ENCODE measurements at regions not wholly inside any gene's neighbourhood (a gene's known extent, or its start where the extent isn't known, plus 50 kb on each side); places are given as distances from the start of the nearest gene placed in this dataset.
A peak's percentile ranks its signal among the peaks of the same experiment; 100 is the strongest.

DNA sequence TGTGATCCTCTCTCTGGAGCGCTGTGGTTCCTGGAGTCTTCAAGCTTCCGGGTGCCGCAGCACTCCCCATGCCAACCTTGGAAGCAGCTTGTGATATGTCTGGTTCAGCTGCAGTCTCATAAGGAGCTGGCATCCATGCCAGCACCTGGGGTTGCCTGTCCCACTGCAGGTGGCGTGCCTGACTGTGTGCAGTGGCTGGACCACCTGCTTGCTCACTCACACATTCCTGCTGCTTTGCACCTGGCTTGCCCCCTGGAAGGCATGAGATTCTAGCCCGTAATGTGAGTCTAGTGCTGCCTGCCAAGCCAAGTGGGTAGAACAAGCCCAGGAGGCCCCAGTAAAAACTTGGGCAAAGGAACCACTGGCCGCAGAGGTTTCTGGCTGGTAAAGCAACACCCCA is 687.2 kb upstream of the AADAT start:
- DNase-seq (ENCODE audit: low spot score) (no peak), ATAC-seq (peak; percentile 17)
- intact Hi-C loops (cut with DNase I), result no loop called here

DNA sequence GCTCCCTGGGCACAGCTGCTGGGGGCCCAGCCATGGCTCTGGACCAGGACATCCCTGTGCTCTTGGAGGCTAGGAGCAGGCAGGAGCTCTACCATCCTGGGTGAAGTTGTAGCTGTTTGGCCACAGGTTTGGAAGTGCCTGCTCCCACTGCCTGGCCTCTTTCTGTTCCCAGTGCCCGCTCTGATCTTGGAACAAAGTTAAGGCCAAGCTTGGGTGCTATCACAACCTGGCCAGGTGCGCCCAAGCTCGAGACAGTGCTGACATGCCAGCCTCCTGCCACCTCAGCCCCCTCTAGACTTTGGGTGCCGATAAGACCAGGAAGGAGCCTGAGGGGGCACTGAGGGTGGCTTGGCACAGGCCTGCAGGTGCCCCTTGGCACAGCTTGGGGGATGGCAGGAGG is 686.1 kb upstream of the AADAT start:
- ATAC-seq (peak; percentile 15), DNase-seq (ENCODE audit: low spot score) (no peak)
- intact Hi-C loops (cut with DNase I), result no loop called here

DNA sequence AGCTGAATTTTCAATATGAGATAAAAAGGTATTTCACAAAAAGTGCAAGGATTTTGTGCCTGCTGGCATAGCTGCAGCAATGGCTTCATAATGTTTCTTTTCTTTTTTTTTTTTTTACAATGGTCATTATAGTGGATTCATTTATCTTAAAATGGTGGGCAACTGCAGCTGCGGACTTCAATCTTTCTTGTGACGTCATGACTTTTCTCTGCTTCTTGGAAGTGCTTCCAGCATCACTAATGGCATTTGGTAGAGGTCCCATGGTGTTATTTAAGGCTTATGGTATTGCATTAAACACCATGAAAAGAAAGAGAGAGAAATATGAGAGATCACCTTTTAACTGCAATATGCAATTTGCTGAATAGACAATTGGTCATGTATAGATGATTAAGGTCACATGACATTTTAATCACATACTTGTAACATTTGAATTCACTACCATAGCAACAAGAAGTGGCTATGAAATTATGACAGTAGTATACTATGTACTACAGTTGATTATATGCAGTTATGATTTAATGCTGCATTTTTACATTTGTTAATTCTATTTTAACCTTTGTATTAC is 684.0 kb upstream of the AADAT start:
- no peak for ATAC-seq
- DNase-seq (ENCODE audit: low spot score), result no peak
- intact Hi-C loops (cut with DNase I), result no loop called here

DNA sequence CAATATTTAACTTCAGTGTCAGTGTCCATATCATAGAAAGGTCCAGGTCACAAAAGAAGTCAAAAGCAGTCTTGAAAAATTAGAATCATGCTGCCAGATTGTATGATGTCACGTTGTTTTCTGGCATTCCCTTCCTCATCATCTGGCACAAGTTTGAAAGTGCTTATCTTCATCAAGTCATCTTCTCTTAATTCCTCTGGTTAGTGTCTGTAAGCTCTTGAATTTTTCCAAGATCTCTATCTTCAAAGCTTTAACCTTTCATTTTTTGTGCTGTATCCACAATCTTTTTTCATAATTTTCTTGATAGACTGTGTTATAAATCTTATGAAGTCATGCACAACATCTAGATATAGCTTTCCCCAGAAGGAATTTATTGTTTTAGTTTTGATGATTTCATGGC is 682.7 kb upstream of the AADAT start:
- no peak for ATAC-seq
- intact Hi-C loops (cut with DNase I), result no loop called here

DNA sequence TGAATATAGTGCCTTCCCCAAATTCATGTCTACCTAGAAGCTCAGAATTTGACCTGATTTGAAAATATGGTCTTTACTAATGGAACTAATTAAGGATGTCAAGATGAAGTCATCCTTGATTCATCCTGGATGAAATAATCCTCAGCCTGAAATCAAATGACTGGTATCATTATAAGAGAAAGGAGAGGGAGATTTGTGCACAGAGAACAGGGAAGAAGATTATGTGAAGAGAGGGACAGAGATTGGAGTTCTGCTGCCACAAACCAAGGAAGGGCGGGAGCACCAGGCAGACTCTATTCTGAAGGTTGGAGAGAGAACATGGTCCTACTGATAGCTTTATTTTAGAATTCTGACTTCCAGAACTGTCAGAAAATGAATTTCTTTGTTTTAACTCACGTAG is 680.9 kb upstream of the AADAT start:
- ATAC-seq, result no peak
- no peak for DNase-seq (ENCODE audit: low spot score)
- intact Hi-C loops (cut with DNase I), result no loop called here

More for the DNA sequence above, 682.7 kb upstream of the AADAT start:
- DNase-seq (ENCODE audit: low spot score), result no peak

DNA sequence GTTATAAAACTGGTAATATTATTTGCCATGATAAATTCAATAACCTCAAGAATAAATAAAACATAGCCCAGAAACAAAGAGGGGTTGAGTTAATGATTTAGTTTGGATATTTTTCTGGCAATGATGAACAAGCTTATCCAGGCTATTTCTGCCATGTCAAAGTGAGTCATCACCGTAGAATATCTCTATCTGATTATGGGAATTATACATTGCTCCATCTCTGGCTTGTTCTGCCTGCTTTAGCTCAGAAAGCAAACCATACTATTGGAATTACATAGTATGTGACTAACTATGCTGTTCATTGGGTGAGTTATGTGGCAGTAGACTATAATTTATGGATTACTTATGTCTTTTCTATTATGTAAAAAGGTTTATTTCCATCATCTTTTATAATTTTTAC is 680.1 kb upstream of the AADAT start:
- ATAC-seq, result no peak
- intact Hi-C loops (cut with DNase I), result no loop called here
- DNase-seq (ENCODE audit: low spot score), result no peak

DNA sequence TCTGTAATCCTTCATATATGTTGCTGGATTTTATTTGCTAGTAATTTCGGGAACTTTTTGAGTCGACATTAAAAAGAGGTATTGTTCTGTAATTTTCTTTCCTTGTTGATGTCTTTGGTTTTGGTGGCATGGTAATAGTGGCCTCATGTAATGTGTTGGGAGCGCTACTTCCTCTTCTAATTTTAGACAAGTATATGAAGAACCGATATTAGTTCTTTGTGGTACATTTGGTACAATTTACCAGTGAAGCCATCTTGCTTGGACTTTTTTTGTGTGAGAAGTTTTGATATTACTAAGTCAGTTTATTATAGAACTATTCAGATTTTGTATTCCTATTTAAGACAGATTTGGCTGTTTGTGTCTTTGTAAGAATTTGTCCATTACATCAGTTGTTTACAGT is 669.2 kb upstream of the AADAT start:
- intact Hi-C loops (cut with DNase I), result no loop called here
- DNase-seq (ENCODE audit: low spot score) (no peak), ATAC-seq (no peak)

DNA sequence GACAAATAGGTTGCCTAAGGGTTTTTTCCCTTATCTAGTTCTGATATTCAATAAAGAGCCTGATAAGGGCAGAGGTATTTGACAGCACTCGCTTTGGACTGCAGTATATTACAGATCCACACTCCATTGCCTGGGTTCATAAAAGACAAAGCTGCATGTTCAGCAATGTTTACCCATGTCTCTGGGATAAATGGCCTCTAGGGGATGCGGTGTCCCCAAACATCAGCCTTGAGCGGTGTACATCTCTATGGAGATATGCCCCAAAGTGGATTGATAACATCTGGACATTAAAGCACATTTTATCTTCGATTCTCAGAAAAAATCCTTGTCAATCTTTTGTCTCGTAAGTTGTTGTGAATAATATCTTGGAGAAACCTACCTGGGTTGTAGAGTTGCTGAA is 660.8 kb upstream of the AADAT start:
- ATAC-seq, result no peak
- no peak for DNase-seq (ENCODE audit: low spot score)
- intact Hi-C loops (cut with DNase I), result no loop called here

DNA sequence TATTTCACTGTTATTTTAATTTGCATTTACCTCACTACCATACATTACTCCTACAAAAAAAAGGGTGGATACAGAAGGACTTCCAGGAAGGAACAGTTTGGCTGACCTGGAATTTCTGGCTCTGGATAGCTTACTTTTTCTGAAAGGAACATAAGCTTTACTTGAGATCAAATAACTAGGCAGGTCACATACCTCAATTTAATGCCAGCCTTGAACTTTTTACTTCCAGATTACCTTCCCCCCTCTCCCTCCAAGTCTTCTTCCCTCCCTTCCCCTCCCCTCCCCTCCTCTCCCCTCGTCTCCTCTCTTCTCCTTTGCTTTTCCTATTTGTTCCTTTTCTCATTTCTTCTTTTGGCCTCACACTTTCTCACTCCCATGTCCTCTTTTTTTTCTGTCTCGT is 659.2 kb upstream of the AADAT start:
- intact Hi-C loops (cut with DNase I), result no loop called here

DNA sequence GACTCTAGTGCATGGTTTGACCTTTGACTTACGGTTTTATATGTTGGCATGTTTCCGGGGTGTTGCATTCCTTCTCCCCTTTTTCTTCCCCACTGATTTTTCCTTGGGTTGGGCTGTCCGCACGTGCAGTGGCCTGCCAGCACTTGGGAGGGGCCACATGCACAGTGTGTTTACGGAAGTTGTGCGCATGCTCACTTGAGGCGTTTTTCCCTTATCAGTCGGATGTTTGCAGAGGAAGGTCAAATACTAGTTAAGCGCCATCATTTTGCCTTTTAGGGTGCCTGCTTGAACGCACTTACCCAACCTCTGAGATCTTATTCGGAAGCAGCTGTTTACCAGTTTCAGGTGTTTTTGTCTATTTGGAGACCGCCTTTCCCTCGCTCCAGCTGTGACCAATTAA is 653.9 kb upstream of the AADAT start:
- intact Hi-C loops (cut with DNase I), result no loop called here
- no peak for DNase-seq (ENCODE audit: low spot score)
- no peak for ATAC-seq

More for the DNA sequence above, 659.2 kb upstream of the AADAT start:
- DNase-seq (ENCODE audit: low spot score) (no peak), ATAC-seq (no peak)

DNA sequence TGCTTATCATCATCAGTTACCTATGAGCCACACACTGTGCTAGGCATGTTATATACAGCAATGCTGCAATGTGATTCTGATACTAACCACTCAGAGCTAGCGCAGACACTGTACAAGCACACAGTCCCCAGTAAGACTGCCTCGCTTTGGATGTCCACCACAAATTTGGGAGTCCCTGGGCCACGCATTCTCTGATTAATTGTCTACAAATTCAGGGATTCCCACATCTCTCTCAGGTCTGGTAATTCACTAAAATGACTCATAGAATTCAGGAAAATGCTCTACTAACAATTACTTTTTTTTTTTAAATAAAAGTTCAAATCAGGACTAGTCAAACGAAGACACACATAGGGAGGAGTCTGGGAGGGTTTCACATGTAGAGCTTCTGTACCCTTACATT is 652.1 kb upstream of the AADAT start:
- ATAC-seq (no peak), DNase-seq (ENCODE audit: low spot score) (no peak)
- intact Hi-C loops (cut with DNase I), result no loop called here

DNA sequence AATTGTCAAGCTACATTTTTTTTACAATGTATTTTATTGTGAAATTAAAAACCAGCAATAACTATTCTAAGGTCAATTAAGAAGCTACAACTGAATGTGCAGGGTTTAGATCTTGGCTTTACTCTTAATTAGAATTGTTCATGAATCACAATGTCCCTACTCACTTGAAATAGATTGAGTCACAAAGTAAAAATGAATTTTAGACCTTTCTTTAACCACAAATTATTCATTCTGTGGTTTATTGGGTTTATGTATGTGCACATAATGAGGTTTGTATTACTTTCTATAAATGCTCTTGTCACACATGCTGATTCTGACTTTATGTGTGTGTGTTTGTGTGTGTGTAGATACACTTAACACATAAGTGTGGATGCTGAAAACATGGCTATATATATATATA is 647.0 kb upstream of the AADAT start:
- intact Hi-C loops (cut with DNase I), result no loop called here
- no peak for ATAC-seq
- no peak for DNase-seq (ENCODE audit: low spot score)

DNA sequence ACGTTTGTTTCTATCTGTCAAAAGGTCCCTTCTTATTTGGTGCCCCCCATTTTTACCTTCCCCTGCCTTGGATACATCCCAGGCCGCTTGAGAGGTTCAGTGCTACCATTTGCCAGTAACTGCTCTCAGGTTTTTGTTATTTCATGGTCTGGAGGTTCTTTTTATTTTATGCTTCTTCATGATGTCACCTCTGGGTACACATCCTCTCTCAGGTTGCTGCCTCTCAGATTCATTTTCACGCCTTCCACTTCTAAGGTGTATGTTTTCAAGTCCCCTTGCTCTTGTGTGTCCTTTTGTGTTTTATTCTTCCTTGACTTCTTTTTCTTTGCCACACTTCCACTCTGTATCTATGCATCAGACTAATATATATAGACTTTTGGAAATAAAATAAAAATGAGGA is 640.1 kb upstream of the AADAT start:
- no peak for DNase-seq (ENCODE audit: low spot score)
- intact Hi-C loops (cut with DNase I), result no loop called here
- ATAC-seq, result no peak

DNA sequence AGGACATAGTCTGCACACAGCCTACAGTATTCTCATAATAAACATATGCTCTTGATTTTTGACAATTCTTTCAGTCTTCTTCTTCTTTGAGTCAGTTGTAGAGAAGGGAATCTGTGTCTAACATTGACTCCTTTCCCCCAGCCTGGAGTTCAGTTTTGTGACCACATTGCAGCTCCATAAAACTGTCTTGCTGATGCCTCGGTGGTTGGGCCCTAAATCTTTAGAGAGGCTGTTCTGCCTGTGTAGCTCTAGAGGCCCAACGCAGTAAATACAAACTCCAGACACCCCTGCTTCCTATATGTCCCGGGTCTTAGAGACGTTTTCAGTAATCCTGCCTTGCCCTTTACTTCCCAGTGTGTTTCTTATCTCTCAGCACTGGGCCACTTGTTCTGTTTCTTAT is 639.5 kb upstream of the AADAT start:
- no peak for DNase-seq (ENCODE audit: low spot score)
- no peak for ATAC-seq
- intact Hi-C loops (cut with DNase I), result no loop called here

DNA sequence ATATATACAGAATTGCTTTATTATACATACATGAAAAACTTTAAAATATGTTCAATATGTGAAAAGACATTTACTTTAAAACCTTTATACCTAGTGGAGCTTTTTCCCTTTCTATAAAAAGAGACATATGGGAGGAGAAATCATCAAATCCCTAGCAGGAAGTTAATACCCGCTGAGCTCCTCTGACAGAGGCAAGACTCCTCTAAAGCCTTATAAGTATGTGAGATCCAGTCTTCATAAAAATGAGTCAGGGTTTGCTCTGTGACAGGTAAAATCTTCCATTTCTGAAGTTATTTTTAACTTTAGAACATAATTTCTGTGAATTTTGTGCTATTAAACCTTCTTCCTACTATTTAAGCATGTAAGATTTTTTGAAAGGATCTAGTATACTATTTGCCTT is 634.4 kb upstream of the AADAT start:
- ATAC-seq, result no peak
- intact Hi-C loops (cut with DNase I), result no loop called here
- DNase-seq (ENCODE audit: low spot score), result no peak

DNA sequence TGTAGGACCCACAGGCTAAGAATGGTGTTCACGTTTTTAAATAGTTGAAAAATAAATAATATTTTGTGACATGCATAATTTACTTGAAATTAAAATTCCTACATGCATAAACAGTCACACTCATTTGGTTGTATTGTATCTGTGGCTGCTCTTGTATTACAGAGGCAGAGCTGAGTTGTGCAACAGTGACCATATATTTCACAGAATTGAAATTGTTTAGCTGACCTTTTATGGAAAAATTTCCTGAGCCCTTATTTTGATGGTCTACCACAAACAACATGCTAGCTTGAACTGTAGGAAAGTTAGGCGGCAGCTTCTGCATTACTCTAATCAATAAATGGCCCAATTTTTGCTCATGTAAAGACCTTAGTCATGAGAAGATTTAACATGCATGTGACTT is 633.4 kb upstream of the AADAT start:
- intact Hi-C loops (cut with DNase I), result no loop called here
- no peak for DNase-seq (ENCODE audit: low spot score)
- ATAC-seq, result no peak

DNA sequence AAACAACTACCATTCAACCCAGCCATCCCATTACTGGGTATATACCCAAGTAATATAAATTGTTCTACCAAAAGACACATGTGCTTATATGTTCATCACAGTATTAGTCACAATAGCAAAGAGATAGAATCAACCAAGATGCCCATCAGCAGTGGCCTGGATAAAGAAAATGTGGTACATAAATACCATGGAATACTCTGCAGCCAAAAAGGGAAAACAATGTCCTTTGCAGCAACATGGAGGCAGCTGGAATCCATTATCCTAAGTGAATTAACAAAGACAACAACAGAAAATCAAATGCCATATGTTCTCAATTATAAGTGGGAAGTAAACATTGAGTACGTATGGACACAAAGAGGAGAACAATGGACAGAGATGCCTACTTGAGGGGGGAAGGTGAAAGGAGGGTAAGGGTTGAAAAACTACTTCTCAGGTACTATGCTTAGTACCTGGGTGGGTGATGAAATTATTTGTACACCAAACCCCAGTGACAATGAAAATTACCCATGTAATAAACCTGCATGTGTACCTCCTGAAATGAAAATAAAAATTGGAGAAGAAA is 632.1 kb upstream of the AADAT start:
- DNase-seq (ENCODE audit: low spot score), result no peak
- ATAC-seq, result no peak
- intact Hi-C loops (cut with DNase I), result no loop called here

DNA sequence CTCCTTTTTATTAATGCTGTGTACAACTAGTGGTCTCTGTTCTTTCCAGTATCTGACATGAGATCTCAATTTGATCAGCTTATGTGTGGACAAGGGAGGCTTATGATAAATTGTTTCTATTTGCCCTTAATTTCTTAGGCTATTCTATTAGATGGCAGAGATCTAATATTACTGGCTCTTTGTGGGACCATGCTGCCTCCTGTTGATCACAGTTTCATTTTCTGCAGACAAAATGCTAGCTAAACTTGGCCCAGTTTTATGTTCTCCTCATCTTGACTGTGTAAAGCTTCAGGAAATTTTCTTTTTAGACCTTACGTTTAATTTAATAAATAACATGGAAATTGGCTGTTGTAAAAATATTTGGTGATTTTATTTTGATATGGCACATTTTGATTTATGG is 627.1 kb upstream of the AADAT start:
- intact Hi-C loops (cut with DNase I), result no loop called here
- no peak for DNase-seq (ENCODE audit: low spot score)
- no peak for ATAC-seq

DNA sequence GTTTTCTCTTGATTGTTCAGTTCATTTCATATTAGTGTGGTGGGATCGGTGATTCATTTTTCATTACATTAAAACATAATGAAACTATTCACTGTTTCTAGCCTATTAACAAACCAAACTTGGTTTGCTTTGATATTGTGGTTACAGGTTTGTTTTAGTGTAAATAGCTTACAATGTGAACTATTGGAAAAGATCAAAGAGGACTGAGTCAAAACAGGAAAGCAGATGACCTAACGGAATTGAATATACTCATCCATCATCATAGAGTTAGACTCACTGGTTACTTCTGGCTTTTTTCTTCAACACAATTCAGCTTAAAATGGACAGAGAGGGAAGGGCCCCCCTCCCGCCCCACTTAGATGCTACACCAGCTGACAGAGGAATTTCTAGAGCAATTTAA is 616.2 kb upstream of the AADAT start:
- ATAC-seq (no peak), DNase-seq (ENCODE audit: low spot score) (no peak)
- intact Hi-C loops (cut with DNase I), result no loop called here

DNA sequence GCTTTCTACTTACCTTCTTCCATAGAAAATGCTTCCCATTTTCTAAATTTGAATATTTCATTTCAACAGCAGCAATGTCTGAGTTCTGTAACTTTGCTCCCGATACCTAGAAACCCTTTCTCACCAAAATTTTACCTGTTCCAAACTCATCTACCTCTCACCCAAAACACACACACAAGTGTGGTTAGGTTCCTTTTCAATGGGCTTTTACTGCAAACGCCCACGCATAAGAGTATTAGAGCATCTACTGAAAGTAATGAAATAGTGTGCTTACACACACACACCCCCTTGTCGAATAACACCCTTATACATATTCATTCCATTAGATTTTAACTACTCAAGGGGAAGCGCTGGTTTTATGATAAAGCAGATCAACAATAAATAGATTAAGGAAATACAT is 610.3 kb upstream of the AADAT start:
- intact Hi-C loops (cut with DNase I), result no loop called here
- DNase-seq (ENCODE audit: low spot score) (no peak), ATAC-seq (no peak)

DNA sequence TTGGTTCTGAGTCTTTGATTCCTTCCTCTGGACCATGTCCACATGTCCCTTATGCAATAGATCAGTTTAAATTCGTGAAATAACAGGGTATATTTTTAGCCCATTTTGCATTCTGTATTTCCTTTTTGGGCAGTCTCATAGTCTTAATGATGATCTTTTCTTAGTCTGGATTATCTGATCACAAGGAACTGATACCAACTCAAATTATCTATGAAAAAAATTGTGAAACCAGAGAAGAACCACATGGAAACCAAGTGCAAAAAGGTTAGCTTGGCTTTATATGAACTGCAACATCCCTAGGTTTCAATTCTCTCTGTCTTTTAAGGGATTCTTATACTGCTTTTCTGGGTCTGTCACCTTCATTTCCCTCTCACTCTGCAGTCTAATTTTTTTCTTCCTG is 608.6 kb upstream of the AADAT start:
- no peak for DNase-seq (ENCODE audit: low spot score)
- intact Hi-C loops (cut with DNase I), result no loop called here
- ATAC-seq, result no peak

DNA sequence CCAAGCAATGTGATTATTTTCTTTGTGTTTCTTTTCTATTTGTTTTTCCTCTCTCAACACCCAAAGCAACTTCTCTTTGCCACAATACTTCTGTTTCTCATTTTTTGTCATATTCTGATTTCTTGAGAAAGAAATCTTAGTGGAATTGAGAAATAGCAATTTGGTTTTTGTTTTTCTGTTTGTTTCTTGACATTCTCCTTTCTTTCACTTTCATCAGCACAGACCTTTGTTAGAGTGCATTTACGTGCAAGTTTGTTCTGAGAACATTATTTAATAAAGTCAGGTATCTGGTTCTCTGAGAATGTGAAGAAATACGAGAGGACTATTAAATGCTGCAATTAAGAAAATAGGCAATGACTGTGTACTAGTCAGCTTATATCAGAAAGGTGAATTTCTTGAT is 608.1 kb upstream of the AADAT start:
- intact Hi-C loops (cut with DNase I), result no loop called here
- ATAC-seq (no peak), DNase-seq (ENCODE audit: low spot score) (no peak)

Data from sciatic nerve (tissue), 2 donors.